HG02763 (cell line): ENCODE measurements at regions not wholly inside any gene's neighbourhood (a gene's known extent, or its start where the extent isn't known, plus 50 kb on each side); places are given as distances from the start of the nearest gene placed in this dataset.
"Not testable (repeated sequence)": the region's sequence is repeated elsewhere in the genome, so short reads cannot be mapped to it uniquely, and the experiment has no call there.

Experiments
- ATAC-seq: cut with Tn5 transposase; IDR thresholded peaks from one replicate; pipeline ENCODE4 v1.9.1; 2021; ENCODE audit warnings: mild to moderate bottlenecking, moderate library complexity; ENCODE audit not compliant: unreplicated experiment

- no peak for ATAC-seq
These were observed 716.1 kb downstream of the NSUN3 start for GRCh38 chr3:94778814-94779494.

GRCh38 chr3:94779699-94780098 lies 716.8 kb downstream of the NSUN3 start:
- ATAC-seq: no peak

GRCh38 chr3:94784274-94784673 lies 721.4 kb downstream of the NSUN3 start:
- ATAC-seq: no peak

GRCh38 chr3:94787066-94787465 lies 724.2 kb downstream of the NSUN3 start:
- ATAC-seq: no peak

- ATAC-seq: no peak
These were observed 724.9 kb downstream of the NSUN3 start for GRCh38 chr3:94787734-94788270.

GRCh38 chr3:94794563-94794962 lies 731.7 kb downstream of the NSUN3 start:
- no peak for ATAC-seq

GRCh38 chr3:94799420-94800060 lies 736.7 kb downstream of the NSUN3 start:
- ATAC-seq: no peak

- no peak for ATAC-seq
These were observed 749.0 kb downstream of the NSUN3 start for GRCh38 chr3:94811836-94812235.

GRCh38 chr3:94821241-94821640 lies 758.4 kb downstream of the NSUN3 start:
- ATAC-seq: no peak

GRCh38 chr3:94822298-94822697 lies 759.4 kb downstream of the NSUN3 start:
- ATAC-seq: no peak

GRCh38 chr3:94846251-94846650 lies 783.4 kb downstream of the NSUN3 start:
- not testable (repeated sequence) for ATAC-seq

GRCh38 chr3:94862703-94863102 lies 799.8 kb downstream of the NSUN3 start:
- ATAC-seq: no peak

- no peak for ATAC-seq
These were observed 806.2 kb downstream of the NSUN3 start for GRCh38 chr3:94869059-94869547.

- no peak for ATAC-seq
These were observed 810.9 kb downstream of the NSUN3 start for GRCh38 chr3:94873751-94874150.

- no peak for ATAC-seq
These were observed 812.3 kb downstream of the NSUN3 start for GRCh38 chr3:94875149-94875548.

GRCh38 chr3:94887065-94887464 lies 824.2 kb downstream of the NSUN3 start:
- no peak for ATAC-seq

GRCh38 chr3:94896994-94897393 lies 834.1 kb downstream of the NSUN3 start:
- no peak for ATAC-seq

- ATAC-seq: no peak
These were observed 841.4 kb downstream of the NSUN3 start for GRCh38 chr3:94904156-94904674.

- no peak for ATAC-seq
These were observed 846.9 kb downstream of the NSUN3 start for GRCh38 chr3:94909726-94910125.

GRCh38 chr3:94912656-94913055 lies 849.8 kb downstream of the NSUN3 start:
- ATAC-seq: no peak

- ATAC-seq: no peak
These were observed 864.3 kb downstream of the NSUN3 start for GRCh38 chr3:94927175-94927574.

- no peak for ATAC-seq
These were observed 866.1 kb downstream of the NSUN3 start for GRCh38 chr3:94928921-94929320.
